ENCODE measurements at regions not wholly inside any gene's neighbourhood (a gene's known extent, or its start where the extent isn't known, plus 50 kb on each side); places are given as distances from the start of the nearest gene placed in this dataset.
A peak's percentile ranks its signal among the peaks of the same experiment; 100 is the strongest.

GRCh38 chr2:134110532-134110931, 143.3 kb upstream of the MGAT5 start:
- H2BK120ac ChIP-seq (ENCODE audit: low read depth, low read length): no peak overlapping the region
- no peaks in the 10 kb centered on the region for H3K36me3 ChIP-seq (replicated peaks in 1 of 2; ENCODE audit: control insufficient read depth in 2 of 2, insufficient read depth in 2 of 2, low read length in 2 of 2)
- no peak overlapping the region for H3K4me3 ChIP-seq (ENCODE audit: low read length in 2 of 2)
- no peak overlapping the region for H3K18ac ChIP-seq (ENCODE audit: low read length)
- H3K9ac ChIP-seq (ENCODE audit: low read depth, low read length, poor library complexity): no peak overlapping the region
- H3K9me3 ChIP-seq (replicated peaks in 1 of 2; ENCODE audit: control insufficient read depth in 2 of 2, insufficient read depth in 1 of 2, low read depth in 1 of 2, low read length in 2 of 2): peaks cover 2 to 8% of the 10 kb centered on the region in 2 donors
- no peak for DNase-seq (ENCODE audit: low spot score)
- no peaks in the 10 kb centered on the region for H3K79me1 ChIP-seq (ENCODE audit: low read depth, low read length)
- no peak overlapping the region for H4K8ac ChIP-seq (ENCODE audit: low read depth, low read length)
- no peak overlapping the region for H3K4ac ChIP-seq (ENCODE audit: low read length)
- peaks cover 0 to 2% (median 0%) of the 10 kb centered on the region in 3 experiments for H3K27me3 ChIP-seq (ENCODE audit: control insufficient read depth in 3 of 3, insufficient read depth in 3 of 3, low read depth in 1 of 3, low read length in 3 of 3)
- no peak overlapping the region for H2BK12ac ChIP-seq (ENCODE audit: low read length)
- H3K27ac ChIP-seq (replicated peaks; ENCODE audit: low read length): no peak overlapping the region
- H3K4me1 ChIP-seq (ENCODE audit: control insufficient read depth in 2 of 2, insufficient read depth in 1 of 2, low read depth in 1 of 2, low read length in 2 of 2): peaks cover 0 to 4% of the 10 kb centered on the region in 2 donors
- H2AK5ac ChIP-seq (ENCODE audit: low read depth, low read length): no peak overlapping the region
- H3K4me2 ChIP-seq (ENCODE audit: insufficient read depth, low read length, poor library complexity, severe bottlenecking): no peak overlapping the region
- no peak overlapping the region for H3K23ac ChIP-seq (ENCODE audit: low read depth, low read length, poor library complexity)
- no peak overlapping the region for H4K91ac ChIP-seq (ENCODE audit: low read depth, low read length, poor library complexity)
- H2AFZ ChIP-seq (ENCODE audit: low read length): no peak overlapping the region
- H2BK5ac ChIP-seq (ENCODE audit: low read length): no peak overlapping the region
- no peak overlapping the region for H2BK15ac ChIP-seq (ENCODE audit: low read length)
- no peak overlapping the region for H3K14ac ChIP-seq (ENCODE audit: low read length)
- WGBS, 2 donors (ENCODE audit: extremely low coverage in 2 of 2, insufficient read length in 2 of 2, insufficient replicate concordance in 1 of 2): no CpG with 5 or more reads among the region's 3 CpGs

GRCh38 chr2:134117676-134118075, 136.2 kb upstream of the MGAT5 start:
- H2BK120ac ChIP-seq (ENCODE audit: low read depth, low read length): no peak overlapping the region
- H2BK5ac ChIP-seq (ENCODE audit: low read length): no peak overlapping the region
- H3K79me1 ChIP-seq (ENCODE audit: low read depth, low read length): peaks cover 6% of the 10 kb centered on the region
- no peak overlapping the region for H2AFZ ChIP-seq (ENCODE audit: low read length)
- H3K18ac ChIP-seq (ENCODE audit: low read length): no peak overlapping the region
- no peak overlapping the region for H3K4ac ChIP-seq (ENCODE audit: low read length)
- H2BK12ac ChIP-seq (ENCODE audit: low read length): no peak overlapping the region
- H3K4me2 ChIP-seq (ENCODE audit: insufficient read depth, low read length, poor library complexity, severe bottlenecking): no peak overlapping the region
- H2BK15ac ChIP-seq (ENCODE audit: low read length): no peak overlapping the region
- no peak overlapping the region for H3K27ac ChIP-seq (replicated peaks; ENCODE audit: low read length)
- no peak overlapping the region for H3K4me3 ChIP-seq (ENCODE audit: low read length in 2 of 2)
- H3K23ac ChIP-seq (ENCODE audit: low read depth, low read length, poor library complexity): no peak overlapping the region
- no CpG with 5 or more reads among the region's 2 CpGs for WGBS, 2 donors (ENCODE audit: extremely low coverage in 2 of 2, insufficient read length in 2 of 2, insufficient replicate concordance in 1 of 2)
- no peak overlapping the region for H3K9ac ChIP-seq (ENCODE audit: low read depth, low read length, poor library complexity)
- no peak overlapping the region for H2AK5ac ChIP-seq (ENCODE audit: low read depth, low read length)
- H3K9me3 ChIP-seq (replicated peaks in 1 of 2; ENCODE audit: control insufficient read depth in 2 of 2, insufficient read depth in 1 of 2, low read depth in 1 of 2, low read length in 2 of 2): no peaks in the 10 kb centered on the region
- no peak overlapping the region for H4K91ac ChIP-seq (ENCODE audit: low read depth, low read length, poor library complexity)
- no peaks in the 10 kb centered on the region for H3K27me3 ChIP-seq (ENCODE audit: control insufficient read depth in 3 of 3, insufficient read depth in 3 of 3, low read depth in 1 of 3, low read length in 3 of 3)
- peaks cover 2 to 11% of the 10 kb centered on the region in 2 donors for H3K4me1 ChIP-seq (ENCODE audit: control insufficient read depth in 2 of 2, insufficient read depth in 1 of 2, low read depth in 1 of 2, low read length in 2 of 2)
- no peak for DNase-seq (ENCODE audit: low spot score)
- H3K14ac ChIP-seq (ENCODE audit: low read length): no peak overlapping the region
- H4K8ac ChIP-seq (ENCODE audit: low read depth, low read length): no peak overlapping the region
- no peaks in the 10 kb centered on the region for H3K36me3 ChIP-seq (replicated peaks in 1 of 2; ENCODE audit: control insufficient read depth in 2 of 2, insufficient read depth in 2 of 2, low read length in 2 of 2)

- H2BK5ac ChIP-seq (ENCODE audit: low read length): no peak overlapping the region
- H3K4me1 ChIP-seq (ENCODE audit: control insufficient read depth in 2 of 2, insufficient read depth in 1 of 2, low read depth in 1 of 2, low read length in 2 of 2): peaks cover 2 to 13% of the 10 kb centered on the region in 2 donors
- H3K14ac ChIP-seq (ENCODE audit: low read length): no peak overlapping the region
- no peak overlapping the region for H3K4me3 ChIP-seq (ENCODE audit: low read length in 2 of 2)
- no peak overlapping the region for H3K27ac ChIP-seq (replicated peaks; ENCODE audit: low read length)
- no peak overlapping the region for H3K4ac ChIP-seq (ENCODE audit: low read length)
- no peaks in the 10 kb centered on the region for H3K36me3 ChIP-seq (replicated peaks in 1 of 2; ENCODE audit: control insufficient read depth in 2 of 2, insufficient read depth in 2 of 2, low read length in 2 of 2)
- H2BK12ac ChIP-seq (ENCODE audit: low read length): no peak overlapping the region
- H3K9me3 ChIP-seq (replicated peaks in 1 of 2; ENCODE audit: control insufficient read depth in 2 of 2, insufficient read depth in 1 of 2, low read depth in 1 of 2, low read length in 2 of 2): no peaks in the 10 kb centered on the region
- H3K79me1 ChIP-seq (ENCODE audit: low read depth, low read length): peaks cover 6% of the 10 kb centered on the region
- no peak overlapping the region for H3K23ac ChIP-seq (ENCODE audit: low read depth, low read length, poor library complexity)
- H3K18ac ChIP-seq (ENCODE audit: low read length): no peak overlapping the region
- no peak overlapping the region for H2BK15ac ChIP-seq (ENCODE audit: low read length)
- peak; percentile 72 for DNase-seq (ENCODE audit: low spot score)
- peak overlapping the region; percentile 97 for H2AFZ ChIP-seq (ENCODE audit: low read length)
- H4K91ac ChIP-seq (ENCODE audit: low read depth, low read length, poor library complexity): no peak overlapping the region
- no CpG with 5 or more reads among the region's 8 CpGs for WGBS, 2 donors (ENCODE audit: extremely low coverage in 2 of 2, insufficient read length in 2 of 2, insufficient replicate concordance in 1 of 2)
- H2AK5ac ChIP-seq (ENCODE audit: low read depth, low read length): no peak overlapping the region
- H3K4me2 ChIP-seq (ENCODE audit: insufficient read depth, low read length, poor library complexity, severe bottlenecking): no peak overlapping the region
- H4K8ac ChIP-seq (ENCODE audit: low read depth, low read length): no peak overlapping the region
- H3K9ac ChIP-seq (ENCODE audit: low read depth, low read length, poor library complexity): no peak overlapping the region
- H3K27me3 ChIP-seq (ENCODE audit: control insufficient read depth in 3 of 3, insufficient read depth in 3 of 3, low read depth in 1 of 3, low read length in 3 of 3): no peaks in the 10 kb centered on the region
- no peak overlapping the region for H2BK120ac ChIP-seq (ENCODE audit: low read depth, low read length)
Observed at GRCh38 chr2:134118279-134119116, 135.4 kb upstream of the MGAT5 start.

- Histone ChIP-seq H2AFZ (ENCODE audit: low read length) (peak overlapping the region; percentile 97), H3K27me3 (ENCODE audit: control insufficient read depth in 3 of 3, insufficient read depth in 3 of 3, low read depth in 1 of 3, low read length in 3 of 3) (no peaks in the 10 kb centered on the region), H3K36me3 (replicated peaks in 1 of 2; ENCODE audit: control insufficient read depth in 2 of 2, insufficient read depth in 2 of 2, low read length in 2 of 2) (no peaks in the 10 kb centered on the region), H3K9me3 (replicated peaks in 1 of 2; ENCODE audit: control insufficient read depth in 2 of 2, insufficient read depth in 1 of 2, low read depth in 1 of 2, low read length in 2 of 2) (no peaks in the 10 kb centered on the region), H2AK5ac (ENCODE audit: low read depth, low read length) (no peak overlapping the region), H3K27ac (replicated peaks; ENCODE audit: low read length) (no peak overlapping the region), H2BK120ac (ENCODE audit: low read depth, low read length) (no peak overlapping the region), H2BK5ac (ENCODE audit: low read length) (no peak overlapping the region), H3K79me1 (ENCODE audit: low read depth, low read length) (peaks cover 6% of the 10 kb centered on the region), H3K4ac (ENCODE audit: low read length) (no peak overlapping the region), H4K8ac (ENCODE audit: low read depth, low read length) (no peak overlapping the region), H2BK12ac (ENCODE audit: low read length) (no peak overlapping the region), H3K4me3 (ENCODE audit: low read length in 2 of 2) (peak overlapping the region; percentile 75 to 80), H3K23ac (ENCODE audit: low read depth, low read length, poor library complexity) (no peak overlapping the region), H3K9ac (ENCODE audit: low read depth, low read length, poor library complexity) (no peak overlapping the region), H3K4me2 (ENCODE audit: insufficient read depth, low read length, poor library complexity, severe bottlenecking) (peak overlapping the region; percentile 67), H3K18ac (ENCODE audit: low read length) (no peak overlapping the region), H3K4me1 (ENCODE audit: control insufficient read depth in 2 of 2, insufficient read depth in 1 of 2, low read depth in 1 of 2, low read length in 2 of 2) (peaks cover 2 to 13% of the 10 kb centered on the region in 2 donors), H2BK15ac (ENCODE audit: low read length) (no peak overlapping the region), H4K91ac (ENCODE audit: low read depth, low read length, poor library complexity) (no peak overlapping the region), H3K14ac (ENCODE audit: low read length) (no peak overlapping the region)
- DNase-seq (ENCODE audit: low spot score): no peak
- no CpG with 5 or more reads among the region's 10 CpGs for WGBS, 2 donors (ENCODE audit: extremely low coverage in 2 of 2, insufficient read length in 2 of 2, insufficient replicate concordance in 1 of 2)
Observed at GRCh38 chr2:134119117-134119712, 134.7 kb upstream of the MGAT5 start.

Measured in neuronal stem cell (in vitro differentiated cells).